Right atrium auricular region (tissue), 2 donors: ENCODE measurements at regions not wholly inside any gene's neighbourhood (a gene's known extent, or its start where the extent isn't known, plus 50 kb on each side); places are given as distances from the start of the nearest gene placed in this dataset.

ENCODE experiments used
- DNase-seq: peaks from one replicate; pipeline ENCODE4 v3.0.0-alpha.2; 2019; ENCODE audit warnings: low spot score
- H3K27ac ChIP-seq, 2 donors: fragments of 200-600 bp; sonication (generic); 1 replicate in 1 of 2; 2 replicates in 1 of 2; pipeline ENCODE4 v1.5.1; 2016 to 2019
- H3K27me3 ChIP-seq, 2 donors: fragments of 200-600 bp; sonication (generic); one replicate each; pipeline versions ENCODE4 v1.5.1 to v1.6.0; 2017 to 2019
- H3K36me3 ChIP-seq: fragments of 200-600 bp; sonication (generic); one replicate; pipeline ENCODE4 v1.5.1; 2016
- H3K4me1 ChIP-seq, 2 donors: fragments of 200-600 bp; sonication (generic); one replicate each; pipeline versions ENCODE4 v1.5.1 to v1.6.0; 2017 to 2019
- H3K4me3 ChIP-seq, 2 donors: fragments of 200-600 bp; sonication (generic); 1 replicate in 1 of 2; 2 replicates in 1 of 2; pipeline ENCODE4 v1.5.1; 2017 to 2019; ENCODE audit warnings: mild to moderate bottlenecking in 1 of 2, moderate library complexity in 1 of 2
- H3K9me3 ChIP-seq, 2 donors: fragments of 200-600 bp; sonication (generic); one replicate each; pipeline ENCODE4 v1.5.1; 2019
- TF ChIP-seq, protein P1 (sequence below), 2 donors: fragments of 200-600 bp; sonication (generic); IDR thresholded peaks; one replicate each; pipeline ENCODE4 v1.5.1; 2019; ENCODE audit warnings: antibody characterized with exemption in 2 of 2

DNA sequence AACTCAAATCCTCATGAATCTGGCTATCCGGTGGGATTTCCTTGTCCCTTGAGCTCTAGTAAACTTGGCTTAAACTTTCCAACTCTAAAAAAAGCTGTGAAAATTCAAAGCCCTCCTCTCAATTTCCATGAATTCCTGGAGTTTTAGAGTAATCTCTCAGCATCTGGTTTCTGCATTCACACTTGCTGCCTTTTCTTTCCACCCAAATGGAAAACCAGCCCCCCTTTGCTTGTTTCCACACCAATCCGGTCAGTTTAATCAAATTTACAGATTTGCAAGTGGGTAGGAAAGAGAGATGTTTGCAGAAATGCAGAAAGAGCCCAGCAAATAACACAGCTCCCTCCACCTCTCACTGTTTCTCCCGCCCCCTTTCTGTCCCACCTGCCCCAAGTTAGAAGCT, 91.1 kb downstream of the ENC1 start:
- H3K4me3 ChIP-seq, result no peak overlapping the region
- no peaks in the 10 kb centered on the region for H3K4me1 ChIP-seq
- no peaks in the 10 kb centered on the region for H3K9me3 ChIP-seq
- no peak for DNase-seq
- TF ChIP-seq, protein P1, sequence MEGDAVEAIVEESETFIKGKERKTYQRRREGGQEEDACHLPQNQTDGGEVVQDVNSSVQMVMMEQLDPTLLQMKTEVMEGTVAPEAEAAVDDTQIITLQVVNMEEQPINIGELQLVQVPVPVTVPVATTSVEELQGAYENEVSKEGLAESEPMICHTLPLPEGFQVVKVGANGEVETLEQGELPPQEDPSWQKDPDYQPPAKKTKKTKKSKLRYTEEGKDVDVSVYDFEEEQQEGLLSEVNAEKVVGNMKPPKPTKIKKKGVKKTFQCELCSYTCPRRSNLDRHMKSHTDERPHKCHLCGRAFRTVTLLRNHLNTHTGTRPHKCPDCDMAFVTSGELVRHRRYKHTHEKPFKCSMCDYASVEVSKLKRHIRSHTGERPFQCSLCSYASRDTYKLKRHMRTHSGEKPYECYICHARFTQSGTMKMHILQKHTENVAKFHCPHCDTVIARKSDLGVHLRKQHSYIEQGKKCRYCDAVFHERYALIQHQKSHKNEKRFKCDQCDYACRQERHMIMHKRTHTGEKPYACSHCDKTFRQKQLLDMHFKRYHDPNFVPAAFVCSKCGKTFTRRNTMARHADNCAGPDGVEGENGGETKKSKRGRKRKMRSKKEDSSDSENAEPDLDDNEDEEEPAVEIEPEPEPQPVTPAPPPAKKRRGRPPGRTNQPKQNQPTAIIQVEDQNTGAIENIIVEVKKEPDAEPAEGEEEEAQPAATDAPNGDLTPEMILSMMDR (IDR thresholded peaks at IDR 0.05), result no peak
- no peaks in the 10 kb centered on the region for H3K27me3 ChIP-seq
- no peak overlapping the region for H3K27ac ChIP-seq
- H3K36me3 ChIP-seq, result no peaks in the 10 kb centered on the region

DNA sequence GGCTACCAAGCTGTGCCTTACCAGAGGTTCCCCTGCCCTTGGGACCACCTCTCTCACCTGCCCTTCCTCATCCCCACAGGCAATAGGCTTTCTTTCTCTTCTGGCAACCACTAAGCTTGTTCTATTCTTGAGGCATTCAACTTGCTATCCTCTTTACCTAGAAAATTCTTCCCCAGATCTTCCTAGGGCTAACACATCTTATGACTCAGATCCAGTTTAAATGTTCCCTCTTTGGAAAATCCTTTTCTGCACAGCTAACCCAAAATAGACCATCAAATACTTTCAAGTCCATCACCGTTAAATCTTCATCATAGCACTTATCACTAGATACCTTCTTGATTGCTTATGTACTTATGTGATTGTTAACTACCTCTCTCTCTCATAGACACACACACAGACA, 93.7 kb downstream of the ENC1 start:
- Histone ChIP-seq H3K4me1 (no peaks in the 10 kb centered on the region), H3K9me3 (no peaks in the 10 kb centered on the region), H3K27me3 (no peaks in the 10 kb centered on the region), H3K4me3 (no peak overlapping the region), H3K27ac (no peak overlapping the region), H3K36me3 (no peaks in the 10 kb centered on the region)
- TF ChIP-seq, protein P1 (IDR thresholded peaks at IDR 0.05), result no peak
- no peak for DNase-seq

DNA sequence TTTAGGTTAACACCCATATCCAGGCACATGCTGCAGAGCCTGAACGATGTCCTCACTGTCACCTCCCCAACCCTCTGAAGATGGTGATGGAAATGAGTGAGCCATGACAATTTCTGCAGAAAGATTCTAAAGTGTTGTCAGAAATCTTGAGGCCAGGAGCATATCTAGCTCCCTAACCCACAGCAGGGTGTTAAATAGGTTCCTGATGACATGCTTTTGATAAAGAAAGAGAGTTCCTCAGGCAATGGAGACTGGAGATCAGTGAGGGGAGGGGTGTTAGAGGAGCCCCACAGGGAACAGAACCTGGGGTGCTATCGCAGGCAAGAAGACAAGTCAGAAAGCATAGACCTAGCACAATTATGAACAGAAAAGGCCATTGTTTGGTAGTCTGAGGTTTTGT, 95.7 kb downstream of the ENC1 start:
- Histone ChIP-seq H3K36me3 (no peaks in the 10 kb centered on the region), H3K27ac (no peak overlapping the region), H3K27me3 (no peaks in the 10 kb centered on the region), H3K4me1 (no peaks in the 10 kb centered on the region), H3K9me3 (no peaks in the 10 kb centered on the region), H3K4me3 (no peak overlapping the region)
- TF ChIP-seq, protein P1 (IDR thresholded peaks at IDR 0.05), result no peak
- no peak for DNase-seq

DNA sequence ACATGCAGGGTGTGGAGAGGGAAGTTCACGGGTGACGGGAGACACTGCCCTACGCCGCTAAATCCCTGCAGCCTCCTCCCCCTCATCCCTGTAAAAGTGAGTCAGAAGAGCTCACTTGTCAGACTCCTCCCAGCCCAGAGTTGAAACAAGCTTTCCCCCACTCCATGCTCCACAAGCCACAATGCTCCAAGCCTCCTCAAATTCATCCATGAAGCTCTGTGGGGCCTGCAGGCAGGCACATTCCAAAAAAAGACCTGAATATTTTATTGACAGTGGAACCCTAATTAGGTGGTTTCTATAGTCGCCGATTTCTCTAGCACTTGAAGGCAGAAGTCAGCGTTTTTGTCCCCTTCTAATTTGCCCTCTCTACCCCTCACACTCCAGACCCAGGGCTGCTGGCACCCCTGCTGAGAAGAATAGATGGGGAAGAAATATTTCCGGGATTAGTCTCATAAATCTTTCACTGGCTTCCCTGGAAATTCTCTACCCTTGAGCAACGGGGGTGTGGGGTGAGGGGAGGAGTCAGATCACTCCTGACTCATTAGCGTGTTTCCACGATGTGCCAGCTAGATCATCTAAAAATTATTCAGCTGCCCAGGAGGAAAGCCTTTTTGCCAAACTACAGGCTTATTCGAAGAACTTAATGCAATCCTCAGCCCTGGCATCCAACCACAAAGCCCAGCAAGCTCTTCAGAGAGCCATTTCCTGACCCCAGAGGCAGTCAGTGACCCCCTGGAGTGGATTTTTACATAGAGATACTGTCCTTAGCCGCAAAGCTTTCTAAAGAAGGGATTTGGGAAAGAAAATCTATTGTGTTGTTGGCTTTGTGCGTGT, 97.1 kb downstream of the ENC1 start:
- DNase-seq, result no peak
- TF ChIP-seq, protein P1 (IDR thresholded peaks at IDR 0.05), result no peak

DNA sequence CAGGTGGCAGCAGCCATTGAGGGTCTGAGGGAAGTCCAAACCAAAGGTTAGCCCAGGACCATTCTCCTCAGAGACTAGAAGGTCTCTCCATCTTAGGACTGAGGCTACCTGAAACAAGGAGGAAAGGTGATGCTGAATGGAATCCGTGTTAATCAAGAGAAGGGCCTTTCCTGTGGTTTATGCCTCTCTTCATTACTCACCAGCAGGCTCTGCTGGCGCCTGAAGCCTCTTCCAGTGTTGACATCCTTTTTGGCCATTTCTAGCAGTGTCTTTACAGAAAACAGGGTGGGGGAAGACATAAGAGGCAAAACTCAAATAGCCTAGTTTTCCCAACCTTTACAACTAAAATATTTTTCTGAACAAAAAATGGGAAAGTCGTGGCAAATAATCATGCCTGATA, 98.0 kb downstream of the ENC1 start:
- no peak for DNase-seq
- Histone ChIP-seq H3K9me3 (no peaks in the 10 kb centered on the region), H3K27ac (no peak overlapping the region)

More for the DNA sequence above, 97.1 kb downstream of the ENC1 start:
- no peaks in the 10 kb centered on the region for H3K27me3 ChIP-seq
- H3K9me3 ChIP-seq, result no peaks in the 10 kb centered on the region
- no peak overlapping the region for H3K4me3 ChIP-seq
- H3K27ac ChIP-seq, result peak overlapping the region; percentile 2 to 25
- H3K4me1 ChIP-seq, result peaks cover 0 to 4% of the 10 kb centered on the region in 2 donors
- no peaks in the 10 kb centered on the region for H3K36me3 ChIP-seq

More for the DNA sequence above, 98.0 kb downstream of the ENC1 start:
- H3K4me1 ChIP-seq, result peaks cover 0 to 13% of the 10 kb centered on the region in 2 donors
- no peak overlapping the region for H3K4me3 ChIP-seq
- TF ChIP-seq, protein P1 (IDR thresholded peaks at IDR 0.05), result no peak
- no peaks in the 10 kb centered on the region for H3K27me3 ChIP-seq
- no peaks in the 10 kb centered on the region for H3K36me3 ChIP-seq
